ENCODE measurements at regions not wholly inside any gene's neighbourhood (a gene's known extent, or its start where the extent isn't known, plus 50 kb on each side); places are given as distances from the start of the nearest gene placed in this dataset.

DNA sequence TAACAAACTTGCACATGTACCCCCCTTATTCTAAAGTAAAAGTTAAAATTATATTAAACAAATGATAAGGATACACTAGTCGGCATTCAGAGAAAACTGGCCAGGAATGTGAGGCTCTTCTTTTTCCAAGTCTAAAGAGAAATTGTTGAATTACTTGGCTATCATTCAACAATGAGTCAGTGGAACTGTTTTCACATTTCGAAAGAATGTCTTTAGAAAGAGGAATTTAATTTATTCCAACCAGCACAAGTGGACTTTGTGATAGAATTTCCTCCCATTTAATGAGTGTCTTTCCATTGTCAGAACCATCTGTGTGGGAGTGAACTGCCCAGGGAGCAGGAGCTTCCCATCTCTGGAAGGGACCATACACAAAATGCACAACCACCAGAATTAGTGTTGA is 792.2 kb downstream of the EPHA4 start:
- ATAC-seq (no peak), DNase-seq (no peak)
- Histone ChIP-seq H3K36me3 (no peaks in the 10 kb centered on the region), H3K27me3 (no peaks in the 10 kb centered on the region), H3K4me1 (no peaks in the 10 kb centered on the region), H3K27ac (no peak overlapping the region), H3K9me3 (no peaks in the 10 kb centered on the region), H3K4me3 (no peak overlapping the region)
- TF ChIP-seq CTCF (IDR thresholded peaks at IDR 0.05 in 4 of 5, conservative IDR thresholded peaks at IDR 0.05 in 1 of 5) = no peak
- TF ChIP-seq POLR2A (IDR thresholded peaks at IDR 0.05) = no peak
- in situ Hi-C loops (cut with MboI; ENCODE audit: low sequenced_read_pairs in 4 of 4) (no loop called here), intact Hi-C loops (cut with DNase I; ENCODE audit: low total_unique reads) (no loop called here)

GRCh38 chr2:220781622-220782241 is 790.4 kb downstream of the EPHA4 start:
- TF ChIP-seq CTCF (IDR thresholded peaks at IDR 0.05 in 4 of 5, conservative IDR thresholded peaks at IDR 0.05 in 1 of 5) = no peak
- no peak for TF ChIP-seq POLR2A (IDR thresholded peaks at IDR 0.05)
- DNase-seq (no peak), ATAC-seq (no peak)
- Histone ChIP-seq H3K27me3 (no peaks in the 10 kb centered on the region), H3K4me3 (no peak overlapping the region), H3K36me3 (no peaks in the 10 kb centered on the region), H3K4me1 (no peaks in the 10 kb centered on the region), H3K9me3 (no peaks in the 10 kb centered on the region), H3K27ac (no peak overlapping the region)
- intact Hi-C loops (cut with DNase I; ENCODE audit: low total_unique reads) (no loop called here), in situ Hi-C loops (cut with MboI; ENCODE audit: low sequenced_read_pairs in 4 of 4) (no loop called here)

DNA sequence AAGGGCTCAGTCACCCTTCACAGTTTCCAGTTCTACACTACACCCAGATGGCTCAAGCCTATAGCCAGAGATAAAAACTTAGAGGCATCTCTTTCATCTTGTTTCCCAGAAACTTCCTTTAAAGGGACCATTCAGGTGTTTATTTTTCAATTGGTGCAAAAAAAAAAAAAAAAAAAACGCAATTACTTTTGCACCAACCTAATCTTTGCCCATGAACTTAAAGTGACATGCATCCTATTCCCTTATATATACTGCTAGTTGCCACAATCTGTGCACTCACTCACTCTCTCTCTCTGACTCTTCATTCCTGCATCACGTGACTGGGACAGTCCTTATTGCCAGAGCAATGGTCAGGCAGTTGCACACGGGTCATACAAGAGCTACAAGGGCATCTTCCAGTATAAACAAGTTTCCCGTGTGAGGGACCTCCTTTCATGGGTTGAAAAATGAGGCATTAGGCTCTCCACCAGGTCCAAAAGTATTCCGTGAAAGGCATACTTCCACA is 789.4 kb downstream of the EPHA4 start:
- H3K36me3 ChIP-seq = no peaks in the 10 kb centered on the region
- intact Hi-C loops (cut with DNase I; ENCODE audit: low total_unique reads) = no loop called here
- no peaks in the 10 kb centered on the region for H3K4me1 ChIP-seq
- no peaks in the 10 kb centered on the region for H3K27me3 ChIP-seq
- H3K9me3 ChIP-seq = no peaks in the 10 kb centered on the region
- TF ChIP-seq CTCF (IDR thresholded peaks at IDR 0.05 in 4 of 5, conservative IDR thresholded peaks at IDR 0.05 in 1 of 5) (no peak), POLR2A (IDR thresholded peaks at IDR 0.05) (no peak)
- in situ Hi-C loops (cut with MboI; ENCODE audit: low sequenced_read_pairs in 4 of 4) = no loop called here
- ATAC-seq = no peak
- no peak for DNase-seq
- no peak overlapping the region for H3K27ac ChIP-seq
- H3K4me3 ChIP-seq = no peak overlapping the region

DNA sequence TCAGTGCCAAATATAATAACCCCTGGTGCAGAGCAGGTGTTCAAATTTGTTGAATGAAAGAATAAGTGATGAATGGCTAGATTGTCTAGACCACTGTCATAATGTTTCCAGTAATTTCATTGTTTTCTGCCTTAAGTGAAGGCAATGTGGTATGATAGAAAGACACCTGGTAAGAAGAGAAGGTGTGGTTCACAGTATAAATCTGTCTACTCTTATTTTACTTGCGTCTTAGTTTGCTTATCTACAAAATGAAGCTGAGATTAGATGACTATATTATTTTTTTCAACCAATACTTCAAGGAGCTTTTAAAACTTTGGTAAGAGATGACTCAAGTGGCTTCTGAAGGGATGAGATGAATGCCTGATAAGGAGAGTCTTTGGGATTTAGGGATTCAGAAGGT is 788.4 kb downstream of the EPHA4 start:
- no peaks in the 10 kb centered on the region for H3K9me3 ChIP-seq
- no peaks in the 10 kb centered on the region for H3K4me1 ChIP-seq
- H3K36me3 ChIP-seq = no peaks in the 10 kb centered on the region
- no peak for ATAC-seq
- no peak overlapping the region for H3K27ac ChIP-seq
- DNase-seq = no peak
- intact Hi-C loops (cut with DNase I; ENCODE audit: low total_unique reads) = no loop called here
- no peaks in the 10 kb centered on the region for H3K27me3 ChIP-seq
- no peak overlapping the region for H3K4me3 ChIP-seq
- in situ Hi-C loops (cut with MboI; ENCODE audit: low sequenced_read_pairs in 4 of 4) = no loop called here
- TF ChIP-seq CTCF (IDR thresholded peaks at IDR 0.05 in 4 of 5, conservative IDR thresholded peaks at IDR 0.05 in 1 of 5) (no peak), POLR2A (IDR thresholded peaks at IDR 0.05) (no peak)

- Histone ChIP-seq H3K27me3 (no peaks in the 10 kb centered on the region), H3K36me3 (no peaks in the 10 kb centered on the region), H3K27ac (no peak overlapping the region), H3K4me1 (no peaks in the 10 kb centered on the region), H3K4me3 (no peak overlapping the region), H3K9me3 (no peaks in the 10 kb centered on the region)
- intact Hi-C loops (cut with DNase I; ENCODE audit: low total_unique reads) (no loop called here), in situ Hi-C loops (cut with MboI; ENCODE audit: low sequenced_read_pairs in 4 of 4) (no loop called here)
- no peak for ATAC-seq
- TF ChIP-seq CTCF (IDR thresholded peaks at IDR 0.05 in 4 of 5, conservative IDR thresholded peaks at IDR 0.05 in 1 of 5) (no peak), POLR2A (IDR thresholded peaks at IDR 0.05) (no peak)
- DNase-seq = no peak
These were observed 786.9 kb downstream of the EPHA4 start for GRCh38 chr2:220785178-220785577.

All from gastrocnemius medialis (tissue), 4 donors.